ENCODE measurements at regions not wholly inside any gene's neighbourhood (a gene's known extent, or its start where the extent isn't known, plus 50 kb on each side); places are given as distances from the start of the nearest gene placed in this dataset.
"Not testable (repeated sequence)": the region's sequence is repeated elsewhere in the genome, so short reads cannot be mapped to it uniquely, and the experiment has no call there.

- H3K36me3 ChIP-seq (ENCODE audit: control insufficient read depth, insufficient read depth, low read length), result no peaks in the 10 kb centered on the region
- H3K27ac ChIP-seq (ENCODE audit: insufficient read depth, low read length), result no peak overlapping the region
- no peaks in the 10 kb centered on the region for H4K20me1 ChIP-seq (ENCODE audit: control insufficient read depth, extremely low read depth, insufficient read depth, low read length)
- H3K4me1 ChIP-seq (ENCODE audit: control insufficient read depth, extremely low read depth, insufficient read depth, low read length), result no peaks in the 10 kb centered on the region
- H3K79me2 ChIP-seq (ENCODE audit: control insufficient read depth, insufficient read depth, low read length), result no peaks in the 10 kb centered on the region
- H3K4me2 ChIP-seq (ENCODE audit: extremely low read depth, insufficient read depth, low read length), result no peak overlapping the region
- H3K4me3 ChIP-seq (replicated peaks in 1 of 4; ENCODE audit: control extremely low read depth in 1 of 4, insufficient read depth in 1 of 4, low read depth in 3 of 4, low read length in 4 of 4), result no peak overlapping the region
- H3K27me3 ChIP-seq (ENCODE audit: control insufficient read depth, insufficient read depth, low read length), result no peaks in the 10 kb centered on the region
- no peaks in the 10 kb centered on the region for H3K9me3 ChIP-seq (ENCODE audit: control insufficient read depth, insufficient read depth, low read depth, low read length)
- no peak overlapping the region for H3K9ac ChIP-seq (ENCODE audit: insufficient read depth, low read length)
- H2AFZ ChIP-seq (ENCODE audit: low read length), result no peak overlapping the region
- DNase-seq (ENCODE audit: low read depth in 2 of 2), result no peak
- TF ChIP-seq EZH2 (IDR thresholded peaks at IDR 0.05; ENCODE audit: low read length, missing control alignments), result no peak
- TF ChIP-seq, protein P1, sequence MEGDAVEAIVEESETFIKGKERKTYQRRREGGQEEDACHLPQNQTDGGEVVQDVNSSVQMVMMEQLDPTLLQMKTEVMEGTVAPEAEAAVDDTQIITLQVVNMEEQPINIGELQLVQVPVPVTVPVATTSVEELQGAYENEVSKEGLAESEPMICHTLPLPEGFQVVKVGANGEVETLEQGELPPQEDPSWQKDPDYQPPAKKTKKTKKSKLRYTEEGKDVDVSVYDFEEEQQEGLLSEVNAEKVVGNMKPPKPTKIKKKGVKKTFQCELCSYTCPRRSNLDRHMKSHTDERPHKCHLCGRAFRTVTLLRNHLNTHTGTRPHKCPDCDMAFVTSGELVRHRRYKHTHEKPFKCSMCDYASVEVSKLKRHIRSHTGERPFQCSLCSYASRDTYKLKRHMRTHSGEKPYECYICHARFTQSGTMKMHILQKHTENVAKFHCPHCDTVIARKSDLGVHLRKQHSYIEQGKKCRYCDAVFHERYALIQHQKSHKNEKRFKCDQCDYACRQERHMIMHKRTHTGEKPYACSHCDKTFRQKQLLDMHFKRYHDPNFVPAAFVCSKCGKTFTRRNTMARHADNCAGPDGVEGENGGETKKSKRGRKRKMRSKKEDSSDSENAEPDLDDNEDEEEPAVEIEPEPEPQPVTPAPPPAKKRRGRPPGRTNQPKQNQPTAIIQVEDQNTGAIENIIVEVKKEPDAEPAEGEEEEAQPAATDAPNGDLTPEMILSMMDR (conservative IDR thresholded peaks at IDR 0.05 in 1 of 2, IDR thresholded peaks at IDR 0.05 in 1 of 2; ENCODE audit: low read depth in 1 of 2, low read length in 2 of 2), result no peak
These were observed 179.6 kb downstream of the TBC1D2B start for GRCh38 chr15:77897896-77898406.

- H3K9ac ChIP-seq (ENCODE audit: insufficient read depth, low read length); H3K4me1 ChIP-seq (ENCODE audit: control insufficient read depth, extremely low read depth, insufficient read depth, low read length); H2AFZ ChIP-seq (ENCODE audit: low read length); H3K79me2 ChIP-seq (ENCODE audit: control insufficient read depth, insufficient read depth, low read length); H3K4me3 ChIP-seq (replicated peaks in 1 of 4; ENCODE audit: control extremely low read depth in 1 of 4, insufficient read depth in 1 of 4, low read depth in 3 of 4, low read length in 4 of 4); H3K27me3 ChIP-seq (ENCODE audit: control insufficient read depth, insufficient read depth, low read length); H3K4me2 ChIP-seq (ENCODE audit: extremely low read depth, insufficient read depth, low read length); H3K36me3 ChIP-seq (ENCODE audit: control insufficient read depth, insufficient read depth, low read length); H3K27ac ChIP-seq (ENCODE audit: insufficient read depth, low read length); H3K9me3 ChIP-seq (ENCODE audit: control insufficient read depth, insufficient read depth, low read depth, low read length); H4K20me1 ChIP-seq (ENCODE audit: control insufficient read depth, extremely low read depth, insufficient read depth, low read length); DNase-seq (ENCODE audit: low read depth in 2 of 2): not testable (repeated sequence)
These were observed 180.2 kb downstream of the TBC1D2B start for GRCh38 chr15:77897113-77897895.

- not testable (repeated sequence) for H3K27ac ChIP-seq (ENCODE audit: insufficient read depth, low read length); H3K4me2 ChIP-seq (ENCODE audit: extremely low read depth, insufficient read depth, low read length); H3K9me3 ChIP-seq (ENCODE audit: control insufficient read depth, insufficient read depth, low read depth, low read length); DNase-seq (ENCODE audit: low read depth in 2 of 2); H3K4me3 ChIP-seq (replicated peaks in 1 of 4; ENCODE audit: control extremely low read depth in 1 of 4, insufficient read depth in 1 of 4, low read depth in 3 of 4, low read length in 4 of 4); H3K36me3 ChIP-seq (ENCODE audit: control insufficient read depth, insufficient read depth, low read length); H3K27me3 ChIP-seq (ENCODE audit: control insufficient read depth, insufficient read depth, low read length); H3K79me2 ChIP-seq (ENCODE audit: control insufficient read depth, insufficient read depth, low read length); H3K9ac ChIP-seq (ENCODE audit: insufficient read depth, low read length); H2AFZ ChIP-seq (ENCODE audit: low read length); H4K20me1 ChIP-seq (ENCODE audit: control insufficient read depth, extremely low read depth, insufficient read depth, low read length); H3K4me1 ChIP-seq (ENCODE audit: control insufficient read depth, extremely low read depth, insufficient read depth, low read length)
These were observed 181.1 kb downstream of the TBC1D2B start for GRCh38 chr15:77896147-77897112.
